T-helper 9 cell (primary cell): ENCODE measurements at regions not wholly inside any gene's neighbourhood (a gene's known extent, or its start where the extent isn't known, plus 50 kb on each side); places are given as distances from the start of the nearest gene placed in this dataset.
"Not testable (repeated sequence)": the region's sequence is repeated elsewhere in the genome, so short reads cannot be mapped to it uniquely, and the experiment has no call there.

ENCODE experiments used
- DNase-seq: peaks from one replicate; pipeline ENCODE4 v3.0.0-alpha.2; 2020

DNA sequence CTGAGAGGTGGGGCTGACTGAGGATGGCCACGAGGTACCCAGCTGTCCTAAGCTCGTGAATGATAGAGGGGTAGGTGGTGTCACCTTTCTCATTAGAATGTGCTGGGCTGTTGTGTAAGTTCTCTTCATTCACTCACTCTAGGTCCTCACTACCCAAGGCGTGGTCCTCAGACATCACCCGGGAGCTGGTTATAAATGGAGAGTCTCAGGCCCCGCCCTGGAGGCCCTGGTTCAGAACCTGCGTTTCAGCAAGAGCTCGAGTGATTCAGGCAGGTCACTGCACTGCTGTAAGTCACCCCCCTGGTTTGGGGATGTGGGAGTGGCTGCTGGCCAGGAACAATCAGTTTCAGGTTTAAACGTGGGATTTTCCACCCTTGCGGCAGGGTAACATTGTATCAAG is 139.8 kb downstream of the FOXL1 start:
- DNase-seq, result no peak

DNA sequence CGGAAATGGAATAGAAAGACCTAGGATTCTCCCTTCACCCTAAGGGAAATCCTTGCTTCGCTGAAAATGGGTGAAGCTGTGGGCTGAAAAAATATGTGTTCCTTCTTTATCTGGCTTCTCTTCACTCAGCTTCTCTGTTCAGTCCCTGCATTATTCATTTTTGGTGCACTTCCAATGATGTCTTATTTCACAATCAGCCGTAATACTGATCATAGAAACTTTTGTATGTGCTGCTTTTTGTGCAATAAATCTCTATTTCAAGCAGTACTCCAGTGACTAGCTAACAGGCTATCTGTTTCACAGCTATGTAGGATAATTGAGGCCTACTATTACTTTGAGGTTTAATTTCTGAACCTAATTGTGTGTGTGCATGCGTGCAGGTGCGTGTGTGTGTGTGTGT is 144.6 kb downstream of the FOXL1 start:
- DNase-seq, result no peak

GRCh38 chr16:86723689-86724088 is 145.3 kb downstream of the FOXL1 start:
- no peak for DNase-seq

GRCh38 chr16:86725401-86725800 is 147.1 kb downstream of the FOXL1 start:
- no peak for DNase-seq

DNA sequence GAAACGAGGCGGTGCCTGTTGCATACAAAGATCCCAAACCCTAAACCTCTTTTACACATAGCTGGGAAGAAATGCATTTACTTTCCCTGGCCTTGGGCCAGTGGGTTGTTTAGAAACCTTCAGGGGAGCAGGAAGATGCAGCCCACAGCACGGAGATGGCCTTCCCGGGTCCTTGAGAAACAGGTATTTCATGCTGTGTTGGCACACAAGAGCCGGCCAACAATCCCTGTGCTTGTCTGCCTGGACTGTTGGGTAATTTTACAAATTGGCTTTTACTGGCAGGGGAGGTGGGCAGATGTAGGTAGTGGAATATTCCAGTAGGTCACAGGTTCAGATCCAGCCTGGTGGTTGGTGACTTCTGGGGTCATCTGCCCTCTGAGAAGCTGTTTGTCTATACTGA is 148.0 kb downstream of the FOXL1 start:
- DNase-seq, result no peak

DNA sequence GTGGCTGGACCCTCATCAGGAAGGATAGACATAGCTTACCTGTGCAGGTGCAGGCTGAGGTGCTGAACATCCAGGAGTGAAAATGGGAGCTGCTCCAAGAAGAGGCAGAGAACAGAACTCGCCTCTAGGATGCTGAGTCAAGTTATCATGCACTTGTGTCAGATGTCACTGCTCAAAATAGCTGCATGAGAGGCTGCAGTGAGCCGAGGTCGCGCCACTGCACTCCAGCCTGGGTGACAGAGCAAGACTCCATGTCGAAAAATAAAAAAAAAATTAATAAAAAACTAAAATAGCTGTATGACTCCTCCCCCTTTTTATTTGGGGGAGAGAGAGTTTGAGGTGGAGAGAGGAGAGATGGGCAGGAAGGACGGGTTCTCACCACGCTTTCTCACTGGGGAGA is 148.8 kb downstream of the FOXL1 start:
- no peak for DNase-seq

DNA sequence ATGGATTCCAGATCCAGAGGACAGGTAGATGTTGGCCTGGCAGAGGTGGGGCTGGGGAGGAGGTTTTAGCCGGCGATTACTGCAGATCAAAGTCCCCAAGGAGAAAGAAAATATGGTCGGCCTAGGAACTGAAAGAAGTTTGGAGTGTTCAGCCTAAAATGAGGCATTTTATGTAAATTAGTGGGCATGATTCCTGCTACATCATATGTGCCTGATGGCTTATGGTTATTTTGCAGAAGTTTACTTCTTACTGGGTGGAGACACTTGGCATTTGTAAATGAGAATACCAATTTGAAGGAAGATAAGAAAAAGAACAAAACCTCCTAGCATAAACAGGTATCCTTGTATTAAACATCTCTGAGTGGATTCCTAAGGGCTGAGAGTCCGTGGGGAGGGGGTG is 149.3 kb downstream of the FOXL1 start:
- no peak for DNase-seq

DNA sequence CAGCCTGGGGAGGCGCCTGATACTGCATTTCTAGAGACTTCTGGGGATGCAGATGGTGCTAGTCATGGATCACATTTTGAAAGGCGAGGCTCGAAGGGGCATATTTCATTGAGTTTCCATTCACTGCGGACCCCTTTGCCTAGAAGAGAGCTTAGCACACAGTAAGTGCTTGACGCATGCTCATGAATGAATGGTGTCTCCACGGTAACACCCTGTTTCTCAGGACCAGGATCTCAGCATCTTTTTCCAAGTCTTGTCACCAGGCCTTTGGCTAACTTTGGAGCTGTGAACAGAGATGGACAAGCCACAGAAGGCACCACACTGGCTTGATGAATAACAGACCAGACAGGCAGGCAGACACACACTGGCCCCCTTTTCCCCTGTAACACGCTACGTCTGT is 151.3 kb downstream of the FOXL1 start:
- DNase-seq, result no peak

DNA sequence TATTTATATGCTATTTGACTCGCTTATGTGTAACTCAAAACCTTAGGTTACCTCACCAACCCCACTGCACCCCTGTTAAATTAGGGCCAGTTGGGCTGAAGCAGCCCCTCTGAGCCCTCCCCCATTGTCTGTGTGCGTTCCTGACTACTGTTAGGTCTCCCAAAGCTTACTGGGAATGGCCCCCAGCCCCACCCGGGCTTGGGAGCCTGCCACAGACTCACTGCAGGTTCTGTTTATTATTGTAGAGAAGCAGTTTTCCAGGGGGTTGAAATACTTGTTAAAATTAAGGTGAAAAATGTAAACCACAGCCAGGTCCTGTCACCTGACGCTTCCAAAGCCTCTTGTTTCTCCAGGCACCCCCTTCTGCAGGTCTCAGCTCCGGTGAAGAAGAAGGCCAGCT is 151.7 kb downstream of the FOXL1 start:
- no peak for DNase-seq

GRCh38 chr16:86730597-86730996 is 152.2 kb downstream of the FOXL1 start:
- DNase-seq, result no peak

DNA sequence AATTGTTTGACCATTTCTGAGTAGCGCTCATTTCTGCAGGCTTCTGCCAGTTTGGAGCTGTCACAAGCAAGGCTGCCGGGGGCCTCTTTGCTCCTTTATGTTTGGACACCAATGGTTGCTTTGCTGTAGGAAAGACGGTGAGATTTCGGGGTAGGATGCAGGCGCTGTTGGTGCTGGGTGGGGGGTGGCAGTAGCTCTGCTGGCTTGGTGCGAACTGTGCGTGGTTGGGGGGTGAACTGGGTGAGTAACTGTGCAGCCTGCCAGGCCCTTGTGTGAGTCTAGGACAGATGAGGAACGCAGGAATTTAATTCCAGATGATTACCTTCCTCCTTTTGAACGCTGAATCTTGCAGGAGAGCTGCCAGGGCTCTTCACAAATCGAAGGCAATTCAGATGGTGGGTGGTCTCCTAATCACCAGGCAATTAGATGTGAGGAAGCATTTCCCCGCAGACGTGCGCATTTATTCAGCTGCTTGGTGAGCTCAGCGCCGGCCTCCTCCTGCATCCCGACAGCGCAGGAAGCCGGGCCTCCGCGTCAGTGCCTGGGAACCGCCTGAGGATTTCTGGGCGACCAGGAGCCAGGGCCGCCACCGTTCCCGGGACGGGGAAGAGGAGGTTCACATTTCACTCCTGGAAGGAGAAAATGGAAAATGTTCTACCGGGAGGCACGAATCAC is 154.4 kb downstream of the FOXL1 start:
- DNase-seq, result no peak

GRCh38 chr16:86733546-86734254 is 155.4 kb downstream of the FOXL1 start:
- DNase-seq, result no peak

GRCh38 chr16:86734543-86735460 is 156.5 kb downstream of the FOXL1 start:
- no peak for DNase-seq

GRCh38 chr16:86735727-86736126 is 157.4 kb downstream of the FOXL1 start:
- DNase-seq, result no peak

DNA sequence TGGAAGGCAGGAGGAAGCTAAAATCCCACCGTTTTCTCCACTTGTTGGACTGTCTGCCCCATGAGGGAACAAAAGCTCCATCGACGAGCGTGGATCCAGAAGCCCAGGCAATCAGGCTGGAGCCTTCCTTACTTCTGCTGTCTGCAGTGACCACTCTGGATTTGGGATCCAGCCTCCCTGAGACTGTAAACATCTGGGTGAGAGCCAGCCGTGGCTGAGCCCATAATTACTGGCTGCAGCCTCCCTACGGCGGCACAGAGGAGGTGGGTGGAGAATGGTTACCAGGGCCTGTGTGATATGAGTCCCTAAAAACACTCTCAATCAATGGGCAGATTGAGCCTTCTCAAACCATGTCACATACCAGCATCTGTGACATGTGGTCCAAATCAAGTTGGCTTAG is 158.2 kb downstream of the FOXL1 start:
- no peak for DNase-seq

DNA sequence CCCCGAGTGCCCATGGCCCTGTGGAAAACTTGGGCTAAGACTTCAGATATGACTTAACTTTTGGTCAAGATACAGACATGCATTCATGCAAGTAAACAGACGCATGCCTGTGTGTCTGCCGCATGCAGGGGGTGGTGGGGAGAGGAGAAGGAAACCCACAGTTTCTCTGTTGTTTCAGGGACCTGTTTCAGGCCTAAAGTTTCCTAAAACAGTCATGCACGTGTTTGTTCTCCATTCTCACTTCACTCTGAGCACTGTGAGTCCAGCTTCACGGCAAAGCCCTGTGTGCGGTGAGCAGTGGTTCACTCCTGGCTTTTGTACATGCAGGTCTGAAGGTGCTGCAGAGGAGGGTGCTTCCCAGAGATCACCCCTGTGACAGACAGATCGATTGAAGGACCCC is 158.7 kb downstream of the FOXL1 start:
- no peak for DNase-seq

DNA sequence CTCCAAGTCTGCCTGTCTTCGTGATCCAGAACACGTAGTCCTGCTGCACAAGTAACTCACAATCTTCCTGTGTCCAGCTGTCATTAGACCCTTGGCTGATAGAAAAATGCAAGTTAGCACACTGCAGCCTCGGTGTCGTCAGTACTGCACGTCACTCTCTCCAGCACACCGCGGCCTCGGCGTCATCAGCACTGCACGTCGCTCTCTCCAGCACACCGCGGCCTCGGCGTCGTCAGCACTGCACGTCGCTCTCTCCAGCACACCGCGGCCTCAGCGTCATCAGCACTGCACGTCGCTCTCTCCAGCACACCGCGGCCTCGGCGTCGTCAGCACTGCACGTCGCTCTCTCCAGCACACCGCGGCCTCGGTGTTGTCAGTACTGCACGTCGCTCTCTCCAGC is 160.0 kb downstream of the FOXL1 start:
- DNase-seq, result not testable (repeated sequence)

DNA sequence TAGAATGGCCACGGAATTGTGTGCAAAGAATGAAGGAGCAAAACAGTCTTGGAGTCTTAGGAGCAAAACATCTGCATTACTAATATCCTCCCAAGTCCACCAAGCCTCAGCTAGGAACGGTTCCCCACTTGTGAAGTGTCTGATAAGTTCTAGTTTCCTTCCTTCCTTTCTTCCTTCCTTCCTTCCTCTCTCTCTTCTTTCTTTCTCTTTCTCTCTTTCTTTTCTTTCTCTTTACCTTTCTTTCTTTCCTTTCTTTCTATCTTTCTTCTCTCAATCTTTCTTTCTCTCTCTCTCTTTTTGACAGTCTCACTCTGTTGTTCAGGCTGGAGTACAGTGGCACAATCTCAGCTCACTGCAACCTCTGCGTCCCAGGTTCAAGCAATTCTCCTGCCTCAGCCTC is 160.8 kb downstream of the FOXL1 start:
- no peak for DNase-seq

DNA sequence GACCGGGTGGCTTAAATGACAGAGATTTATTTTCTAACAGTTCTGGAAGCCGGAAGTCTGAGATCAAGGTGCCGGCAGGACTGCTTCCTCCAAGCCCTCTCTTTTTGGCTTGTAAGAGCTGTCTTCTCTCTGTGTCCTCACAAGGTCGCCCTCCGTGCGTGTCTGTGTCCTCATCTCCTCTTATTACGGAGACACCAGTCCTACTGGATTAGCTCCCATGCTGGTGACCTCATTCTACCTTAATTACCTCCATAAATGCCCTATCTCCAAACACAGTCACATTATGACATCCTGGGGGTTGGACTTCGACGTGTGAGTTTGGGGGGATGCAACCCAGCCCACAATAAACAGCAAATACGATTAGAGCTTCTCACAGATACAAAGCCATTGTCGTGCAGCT is 161.5 kb downstream of the FOXL1 start:
- no peak for DNase-seq

DNA sequence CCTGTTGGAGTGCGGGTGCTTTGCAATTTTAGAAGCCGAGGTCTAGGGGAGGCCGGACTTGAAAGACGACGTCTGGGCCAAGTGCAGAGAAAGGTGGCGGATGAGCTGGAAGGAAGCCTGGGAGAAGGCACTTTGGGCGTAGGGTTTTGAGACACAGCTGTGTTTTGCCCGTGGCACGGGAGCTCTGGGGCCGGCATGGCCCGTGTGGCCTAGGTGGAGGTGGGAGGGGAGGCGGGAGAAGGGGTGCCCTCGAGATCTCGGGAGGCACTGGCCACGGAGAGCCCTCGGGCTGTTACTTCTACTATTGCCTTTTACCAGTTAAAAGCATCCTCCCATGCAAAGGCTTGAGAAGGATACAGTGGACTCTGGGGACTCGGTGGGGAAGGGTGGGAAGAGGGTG is 161.9 kb downstream of the FOXL1 start:
- no peak for DNase-seq

- DNase-seq, result no peak
Observed at GRCh38 chr16:86740906-86741799, 162.8 kb downstream of the FOXL1 start.

GRCh38 chr16:86747761-86748160 is 169.4 kb downstream of the FOXL1 start:
- no peak for DNase-seq

DNA sequence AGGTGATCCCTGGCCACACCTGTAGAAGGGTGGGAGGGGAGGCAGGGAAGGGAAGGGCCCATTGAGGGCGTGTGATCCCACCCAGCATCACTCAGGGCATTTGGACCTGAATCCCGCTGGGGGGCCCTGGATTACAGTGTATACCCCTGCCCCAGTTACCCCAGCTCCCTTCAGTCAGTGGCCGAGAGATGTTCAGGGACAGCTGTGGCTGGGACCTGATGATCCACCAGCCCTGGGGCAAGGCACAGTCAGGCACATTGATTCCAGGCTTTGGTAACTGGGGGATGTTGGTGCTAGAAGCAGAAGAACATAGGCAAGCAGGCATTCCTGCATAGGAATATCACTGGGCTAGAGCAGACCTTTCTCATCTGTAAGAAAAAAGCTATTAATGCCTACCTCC is 170.3 kb downstream of the FOXL1 start:
- DNase-seq, result no peak
